Fibroblast of the conjunctiva (primary cell): ENCODE measurements at regions not wholly inside any gene's neighbourhood (a gene's known extent, or its start where the extent isn't known, plus 50 kb on each side); places are given as distances from the start of the nearest gene placed in this dataset.

ENCODE experiments used
- DNase-seq: peaks from one replicate; pipeline ENCODE4 v3.0.0-alpha.2; 2010; ENCODE audit warnings: low read depth

DNA sequence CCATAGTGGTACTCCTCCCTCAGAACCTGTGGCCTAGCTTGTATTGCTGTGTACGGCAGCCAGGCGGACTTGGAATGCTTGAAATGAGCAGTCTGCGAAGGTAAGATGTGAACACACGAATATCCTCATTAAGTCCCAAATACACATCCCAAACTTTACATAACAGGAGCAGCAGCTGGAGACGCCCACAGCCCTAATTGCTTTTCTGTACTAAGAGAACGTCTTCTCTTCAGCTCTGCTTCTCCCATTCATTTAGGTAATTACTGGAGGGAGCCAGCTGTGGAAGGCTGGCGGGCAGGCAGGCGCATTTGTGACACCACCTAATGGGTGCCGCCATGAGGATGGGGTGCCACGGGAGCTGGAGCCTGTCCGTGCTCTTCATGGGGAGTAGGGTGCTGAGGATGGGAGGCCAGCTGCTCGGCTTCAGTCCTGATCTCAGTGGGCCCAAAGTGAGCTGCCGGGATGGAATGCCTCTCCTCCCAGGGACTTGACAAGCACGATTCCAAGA, 66.6 kb upstream of the POU3F1 start:
- DNase-seq, result no peak

DNA sequence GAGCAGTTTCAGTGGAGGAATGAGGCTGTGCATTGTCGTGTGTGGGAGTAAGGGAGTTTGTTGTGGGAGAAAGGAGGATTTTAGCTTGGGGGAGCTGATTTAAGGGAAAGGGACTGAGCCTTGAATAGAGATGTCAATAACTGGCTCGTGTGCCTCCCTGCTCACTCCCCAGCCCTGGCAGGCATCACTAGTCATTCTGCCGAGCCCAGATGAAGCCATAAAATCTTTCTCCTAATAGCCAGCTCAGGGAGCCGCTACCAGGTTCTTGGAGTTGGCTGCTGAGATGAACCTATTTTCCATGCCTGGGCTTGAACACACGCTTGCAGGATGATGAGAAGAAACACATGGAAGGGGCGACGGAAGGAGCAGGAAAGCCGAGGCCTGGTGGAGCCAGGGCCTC, 65.0 kb upstream of the POU3F1 start:
- no peak for DNase-seq

DNA sequence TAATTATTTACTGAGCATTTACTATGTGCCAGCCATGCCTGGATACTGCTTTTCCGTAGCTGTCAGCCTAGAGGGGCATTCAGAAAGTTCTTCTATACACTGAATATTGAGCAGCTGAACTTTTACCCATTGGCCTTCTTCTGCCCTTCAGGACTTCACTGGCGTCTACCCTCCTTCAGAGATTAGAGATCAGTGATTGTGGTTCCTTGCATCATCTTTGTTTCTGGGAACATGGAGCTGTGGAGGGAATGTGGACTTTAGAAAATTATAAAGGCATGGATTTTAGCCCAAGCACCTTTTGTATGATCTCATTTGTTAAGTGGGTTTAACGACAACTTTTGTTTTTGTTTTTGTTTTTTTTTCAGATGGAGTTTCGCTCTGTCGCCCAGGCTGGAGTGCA, 58.7 kb upstream of the POU3F1 start:
- no peak for DNase-seq

DNA sequence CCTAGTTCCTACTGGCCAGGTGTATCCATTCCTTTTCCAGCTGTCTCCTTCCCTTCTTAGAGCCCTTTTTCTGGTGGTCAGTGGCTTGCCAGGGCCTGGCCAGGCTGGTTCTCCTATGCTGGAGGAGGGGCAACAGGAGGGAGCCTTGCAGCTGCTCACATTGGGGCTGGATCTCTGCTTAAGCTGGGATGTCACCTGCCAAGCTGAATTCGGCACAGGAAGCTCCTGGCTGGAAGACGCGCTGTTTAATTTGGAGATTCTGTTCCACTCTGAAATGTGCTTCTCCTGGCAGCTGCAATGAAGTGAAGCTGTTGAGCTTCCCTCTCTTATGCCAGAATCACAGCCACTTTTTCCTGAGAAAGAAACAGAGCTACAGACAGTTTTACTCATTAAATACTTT, 56.0 kb upstream of the POU3F1 start:
- no peak for DNase-seq

DNA sequence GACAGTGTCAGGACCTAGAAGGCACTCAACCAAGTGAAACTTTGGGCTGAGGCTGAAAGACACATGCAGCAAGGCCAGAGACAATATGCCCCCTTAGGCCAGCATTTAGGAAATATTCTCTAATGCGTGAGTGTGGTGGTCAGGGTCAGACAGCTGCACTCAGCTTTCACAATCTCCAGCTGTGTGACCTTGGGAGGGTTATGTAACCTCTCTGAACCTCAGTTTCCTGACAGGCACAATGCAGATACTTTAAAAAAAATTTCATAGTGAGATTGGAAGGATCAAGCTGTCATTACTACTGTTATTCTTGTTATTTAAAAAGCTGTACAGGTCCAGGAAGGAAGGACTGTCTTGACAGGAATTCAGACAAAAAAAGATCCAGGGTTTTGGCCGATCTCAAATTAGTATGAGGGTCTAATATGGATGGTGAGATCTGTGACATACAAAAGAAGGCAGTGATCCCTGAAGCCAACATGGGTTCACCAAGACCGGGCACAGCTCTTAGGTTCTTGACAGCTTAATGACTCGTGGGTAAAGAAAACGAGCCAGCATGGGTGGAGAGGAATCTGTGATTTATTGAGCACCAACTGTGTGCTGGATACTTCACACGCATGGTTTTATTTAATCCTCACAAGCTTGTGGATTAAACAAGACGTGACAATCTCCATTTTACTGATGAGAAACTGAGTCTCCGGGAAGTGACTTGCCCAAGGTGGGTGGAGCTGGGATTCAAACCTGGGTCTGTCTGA, 54.6 kb upstream of the POU3F1 start:
- DNase-seq, result no peak

DNA sequence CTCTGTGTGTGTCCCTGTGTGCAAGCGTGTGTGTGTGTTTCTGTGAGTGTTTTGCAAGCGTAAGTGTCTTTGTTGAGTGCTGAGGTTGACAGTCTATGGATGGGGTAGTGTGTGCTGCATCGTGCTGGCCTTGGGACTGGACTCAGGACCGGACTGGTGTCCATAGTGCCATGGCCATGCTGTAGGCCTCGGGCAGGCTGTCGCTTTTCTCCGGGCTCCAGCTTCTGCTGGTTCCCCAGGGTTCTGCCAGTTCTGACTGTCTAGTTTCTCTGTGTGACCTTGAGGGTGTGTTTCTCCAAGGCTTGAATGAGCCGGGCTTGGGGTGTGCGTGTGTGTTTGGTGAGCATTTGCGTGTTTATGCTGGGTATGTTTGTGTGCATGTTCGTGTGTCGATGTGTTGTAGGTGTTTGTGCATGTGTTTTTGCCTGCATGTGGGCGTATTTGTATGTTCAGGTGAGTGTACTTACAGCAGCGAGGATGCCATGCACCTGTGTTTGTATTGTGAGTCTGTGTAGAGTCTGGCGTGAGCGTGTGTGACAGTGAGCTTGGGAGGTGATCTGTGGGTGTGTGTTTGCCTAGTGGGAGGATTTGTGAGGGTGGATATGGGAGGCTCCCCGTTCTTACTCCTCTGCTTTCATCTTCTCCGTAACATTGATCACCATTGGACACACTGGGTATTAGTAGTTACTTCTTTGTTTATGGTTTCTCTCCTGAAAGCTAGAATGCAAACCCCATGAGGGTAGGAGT, 51.7 kb upstream of the POU3F1 start:
- DNase-seq, result no peak

DNA sequence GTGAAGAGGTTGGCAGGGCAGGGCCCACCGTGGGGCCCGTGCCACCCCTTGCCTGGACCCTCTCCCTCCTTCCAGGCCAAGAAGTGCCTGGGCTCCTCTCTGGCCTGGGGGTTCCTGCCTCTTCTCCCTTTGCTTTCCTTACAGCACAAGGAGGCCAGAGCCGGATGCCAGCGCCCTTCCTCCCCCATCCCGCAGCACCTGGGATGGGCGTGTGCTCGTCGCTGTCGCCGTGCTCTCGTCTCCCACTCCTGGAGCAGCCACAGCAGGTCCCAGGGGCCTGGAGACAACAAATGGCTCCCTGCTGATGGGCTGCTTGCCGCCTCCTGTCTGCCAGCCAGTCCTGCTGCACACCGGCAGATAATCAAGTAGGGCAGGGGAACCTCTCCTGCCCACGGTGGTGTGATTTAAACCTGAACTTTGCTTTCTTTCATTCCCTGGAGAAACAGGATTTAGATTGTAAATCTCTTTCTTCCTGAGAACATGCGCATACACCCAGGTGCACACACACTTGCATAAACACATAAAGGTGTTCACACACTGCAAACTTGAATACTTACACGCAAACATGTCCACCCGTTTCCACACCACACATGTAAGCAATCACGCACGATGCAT, 50.8 kb upstream of the POU3F1 start:
- DNase-seq, result no peak
